ENCODE measurements at regions not wholly inside any gene's neighbourhood (a gene's known extent, or its start where the extent isn't known, plus 50 kb on each side); places are given as distances from the start of the nearest gene placed in this dataset.
"Not testable (repeated sequence)": the region's sequence is repeated elsewhere in the genome, so short reads cannot be mapped to it uniquely, and the experiment has no call there.

- Mint-ChIP-seq H3K27me3 (ENCODE audit: low read depth) (no peaks in the 10 kb centered on the region), H3K4me1 (no peaks in the 10 kb centered on the region), H3K4me3 (no peak overlapping the region), H3K36me3 (ENCODE audit: low read depth) (no peaks in the 10 kb centered on the region), H3K9me3 (peaks cover 2% of the 10 kb centered on the region), H3K27ac (ENCODE audit: unreplicated experiment) (no peak overlapping the region)
- no peak for TF ChIP-seq CTCF (conservative IDR thresholded peaks at IDR 0.05)
- no peak for DNase-seq (ENCODE audit: low read depth, low spot score)
These were observed 266.3 kb downstream of the SI start for GRCh38 chr3:164812042-164812441.

GRCh38 chr3:164806188-164806587 is 272.1 kb downstream of the SI start:
- TF ChIP-seq CTCF (conservative IDR thresholded peaks at IDR 0.05) = no peak
- Mint-ChIP-seq H3K9me3 (peaks cover 5% of the 10 kb centered on the region), H3K27me3 (ENCODE audit: low read depth) (no peaks in the 10 kb centered on the region), H3K27ac (ENCODE audit: unreplicated experiment) (no peak overlapping the region), H3K4me1 (no peaks in the 10 kb centered on the region), H3K4me3 (no peak overlapping the region), H3K36me3 (ENCODE audit: low read depth) (no peaks in the 10 kb centered on the region)
- no peak for DNase-seq (ENCODE audit: low read depth, low spot score)

GRCh38 chr3:164794099-164794498 is 284.2 kb downstream of the SI start:
- no peaks in the 10 kb centered on the region for H3K4me1 Mint-ChIP-seq
- TF ChIP-seq CTCF (conservative IDR thresholded peaks at IDR 0.05) = no peak

GRCh38 chr3:164791263-164791662 is 287.0 kb downstream of the SI start:
- Mint-ChIP-seq H3K4me1 (no peaks in the 10 kb centered on the region), H3K27ac (ENCODE audit: unreplicated experiment) (no peak overlapping the region), H3K36me3 (ENCODE audit: low read depth) (peaks cover 4% of the 10 kb centered on the region), H3K4me3 (no peak overlapping the region), H3K9me3 (peaks cover 6% of the 10 kb centered on the region), H3K27me3 (ENCODE audit: low read depth) (no peaks in the 10 kb centered on the region)
- TF ChIP-seq CTCF (conservative IDR thresholded peaks at IDR 0.05) = no peak
- no peak for DNase-seq (ENCODE audit: low read depth, low spot score)

More at GRCh38 chr3:164794099-164794498, 284.2 kb downstream of the SI start:
- Mint-ChIP-seq H3K27me3 (ENCODE audit: low read depth) (no peaks in the 10 kb centered on the region), H3K36me3 (ENCODE audit: low read depth) (no peaks in the 10 kb centered on the region), H3K27ac (ENCODE audit: unreplicated experiment) (no peak overlapping the region), H3K9me3 (peaks cover 4% of the 10 kb centered on the region), H3K4me3 (no peak overlapping the region)
- no peak for DNase-seq (ENCODE audit: low read depth, low spot score)

GRCh38 chr3:164784407-164784806 is 293.9 kb downstream of the SI start:
- not testable (repeated sequence) for H3K9me3 Mint-ChIP-seq; H3K4me1 Mint-ChIP-seq; H3K27me3 Mint-ChIP-seq (ENCODE audit: low read depth); H3K27ac Mint-ChIP-seq (ENCODE audit: unreplicated experiment); H3K4me3 Mint-ChIP-seq; DNase-seq (ENCODE audit: low read depth, low spot score); H3K36me3 Mint-ChIP-seq (ENCODE audit: low read depth)

- TF ChIP-seq CTCF (conservative IDR thresholded peaks at IDR 0.05) = no peak
- H3K27ac Mint-ChIP-seq (ENCODE audit: unreplicated experiment) = no peak overlapping the region
- H3K27me3 Mint-ChIP-seq (ENCODE audit: low read depth) = no peaks in the 10 kb centered on the region
- DNase-seq (ENCODE audit: low read depth, low spot score) = no peak
- H3K4me1 Mint-ChIP-seq = no peaks in the 10 kb centered on the region
- H3K4me3 Mint-ChIP-seq = no peak overlapping the region
- H3K36me3 Mint-ChIP-seq (ENCODE audit: low read depth) = peaks cover 4% of the 10 kb centered on the region
- peaks cover 3% of the 10 kb centered on the region for H3K9me3 Mint-ChIP-seq
These were observed 296.5 kb downstream of the SI start for GRCh38 chr3:164781755-164782154.

All from neural crest cell (in vitro differentiated cells).